Calu3 (cell line): ENCODE measurements at regions not wholly inside any gene's neighbourhood (a gene's known extent, or its start where the extent isn't known, plus 50 kb on each side); places are given as distances from the start of the nearest gene placed in this dataset.

Source experiments
- BruUV-seq: library from RNA; stranded (reverse); fragments of 400-500 nt; replicated peaks from 2 replicates; lab custom pipeline; 2021; lab: Mats Ljungman, UMichigan
- CTCF ChIA-PET: fragments of 300-600 bp; sonication (Branson Sonifier 250); formaldehyde crosslinking; loops from one replicate; lab custom pipeline; 2022; ENCODE audit warnings: antibody characterized with exemption; lab: Charles Lee
- DNase-seq: peaks from one replicate; pipeline ENCODE4 v3.0.0; 2022
- H3K27ac Mint-ChIP-seq: one replicate; pipeline ENCODE4 v1.8.0; 2022; ENCODE audit warnings: mixed read lengths; ENCODE audit not compliant: unreplicated experiment
- H3K27me3 Mint-ChIP-seq: one replicate; pipeline ENCODE4 v1.8.0; 2022; ENCODE audit warnings: mixed read lengths; ENCODE audit not compliant: unreplicated experiment
- H3K36me3 Mint-ChIP-seq: one replicate; pipeline ENCODE4 v1.8.0; 2022; ENCODE audit warnings: mild to moderate bottlenecking, moderate library complexity, mixed read lengths; ENCODE audit not compliant: insufficient read depth, unreplicated experiment
- H3K4me1 Mint-ChIP-seq: one replicate; pipeline ENCODE4 v1.8.0; 2022; ENCODE audit warnings: mild to moderate bottlenecking, low read depth, mixed read lengths; ENCODE audit not compliant: unreplicated experiment
- H3K4me3 Mint-ChIP-seq: one replicate; pipeline ENCODE4 v1.8.0; 2022; ENCODE audit warnings: mild to moderate bottlenecking, low read depth, moderate library complexity, mixed read lengths; ENCODE audit not compliant: unreplicated experiment
- H3K9me3 Mint-ChIP-seq: one replicate; pipeline ENCODE4 v1.8.0; 2022; ENCODE audit warnings: low read depth, mixed read lengths; ENCODE audit not compliant: unreplicated experiment
- intact Hi-C: fragments of 100-400 bp; cut with micrococcal nuclease; formaldehyde crosslinking; loops from one replicate; pipeline ENCODE4 v1.10.0; 2022; ENCODE audit not compliant: unreplicated experiment
- TF ChIP-seq, protein P1 (sequence below): fragments of 200-600 bp; IDR thresholded peaks from one replicate; pipeline ENCODE4 v1.8.0; 2022; ENCODE audit warnings: antibody characterized with exemption; ENCODE audit not compliant: unreplicated experiment

DNA sequence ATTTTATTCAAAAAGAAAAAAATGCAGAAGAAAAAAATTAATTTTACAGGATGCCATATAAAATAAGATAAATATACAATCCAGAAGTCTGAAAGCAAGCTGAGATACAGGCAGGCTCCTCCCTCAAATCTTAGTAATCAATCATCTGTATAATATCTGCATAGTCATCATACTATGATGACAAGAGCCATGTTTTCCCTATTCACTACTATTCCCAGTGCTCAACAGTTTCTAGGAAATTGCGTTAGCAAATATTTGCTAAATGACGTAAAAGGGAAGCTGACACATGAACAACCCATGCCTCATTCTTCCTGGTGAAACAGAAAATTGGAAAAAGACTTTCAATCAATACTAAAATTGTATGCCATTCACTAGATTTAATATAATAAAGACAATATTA lies 793.2 kb downstream of the SUCLG1 start:
- H3K27ac Mint-ChIP-seq, result no peak overlapping the region
- no peaks in the 10 kb centered on the region for H3K36me3 Mint-ChIP-seq
- CTCF ChIA-PET, result no interaction called here

DNA sequence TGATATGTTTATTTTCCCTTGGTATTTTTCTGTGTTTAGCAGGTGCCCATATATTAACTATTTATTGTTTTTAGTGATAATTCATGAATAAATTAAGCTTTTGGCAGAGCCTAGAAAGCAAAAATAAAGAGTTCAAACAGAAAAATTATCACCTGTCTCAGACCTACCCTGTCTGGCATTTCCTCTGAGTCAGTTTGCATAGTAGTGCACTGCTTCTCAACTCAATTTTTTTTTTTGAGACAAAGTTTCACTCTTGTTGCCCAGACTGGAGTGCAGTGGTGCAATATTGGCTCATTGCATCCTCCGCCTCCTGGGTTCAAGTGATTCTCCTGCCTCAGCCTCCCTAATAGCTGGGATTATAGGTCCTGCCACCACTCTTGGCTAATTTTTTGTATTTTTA lies 793.9 kb downstream of the SUCLG1 start:
- no peaks in the 10 kb centered on the region for H3K27me3 Mint-ChIP-seq
- CTCF ChIA-PET, result no interaction called here
- no TSS peak for BruUV-seq
- TF ChIP-seq, protein P1, sequence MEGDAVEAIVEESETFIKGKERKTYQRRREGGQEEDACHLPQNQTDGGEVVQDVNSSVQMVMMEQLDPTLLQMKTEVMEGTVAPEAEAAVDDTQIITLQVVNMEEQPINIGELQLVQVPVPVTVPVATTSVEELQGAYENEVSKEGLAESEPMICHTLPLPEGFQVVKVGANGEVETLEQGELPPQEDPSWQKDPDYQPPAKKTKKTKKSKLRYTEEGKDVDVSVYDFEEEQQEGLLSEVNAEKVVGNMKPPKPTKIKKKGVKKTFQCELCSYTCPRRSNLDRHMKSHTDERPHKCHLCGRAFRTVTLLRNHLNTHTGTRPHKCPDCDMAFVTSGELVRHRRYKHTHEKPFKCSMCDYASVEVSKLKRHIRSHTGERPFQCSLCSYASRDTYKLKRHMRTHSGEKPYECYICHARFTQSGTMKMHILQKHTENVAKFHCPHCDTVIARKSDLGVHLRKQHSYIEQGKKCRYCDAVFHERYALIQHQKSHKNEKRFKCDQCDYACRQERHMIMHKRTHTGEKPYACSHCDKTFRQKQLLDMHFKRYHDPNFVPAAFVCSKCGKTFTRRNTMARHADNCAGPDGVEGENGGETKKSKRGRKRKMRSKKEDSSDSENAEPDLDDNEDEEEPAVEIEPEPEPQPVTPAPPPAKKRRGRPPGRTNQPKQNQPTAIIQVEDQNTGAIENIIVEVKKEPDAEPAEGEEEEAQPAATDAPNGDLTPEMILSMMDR, result no peak
- no peak for DNase-seq
- no peaks in the 10 kb centered on the region for H3K4me1 Mint-ChIP-seq
- intact Hi-C loops, result no loop called here
- H3K4me3 Mint-ChIP-seq, result no peak overlapping the region
- H3K27ac Mint-ChIP-seq, result no peak overlapping the region
- H3K36me3 Mint-ChIP-seq, result no peaks in the 10 kb centered on the region
- peaks cover 12% of the 10 kb centered on the region for H3K9me3 Mint-ChIP-seq

More for the DNA sequence above, 793.2 kb downstream of the SUCLG1 start:
- intact Hi-C loops, result no loop called here
- peaks cover 12% of the 10 kb centered on the region for H3K9me3 Mint-ChIP-seq
- no peaks in the 10 kb centered on the region for H3K4me1 Mint-ChIP-seq
- BruUV-seq, result no TSS peak
- H3K27me3 Mint-ChIP-seq, result no peaks in the 10 kb centered on the region
- no peak for DNase-seq
- H3K4me3 Mint-ChIP-seq, result no peak overlapping the region
- TF ChIP-seq, protein P1, result no peak

DNA sequence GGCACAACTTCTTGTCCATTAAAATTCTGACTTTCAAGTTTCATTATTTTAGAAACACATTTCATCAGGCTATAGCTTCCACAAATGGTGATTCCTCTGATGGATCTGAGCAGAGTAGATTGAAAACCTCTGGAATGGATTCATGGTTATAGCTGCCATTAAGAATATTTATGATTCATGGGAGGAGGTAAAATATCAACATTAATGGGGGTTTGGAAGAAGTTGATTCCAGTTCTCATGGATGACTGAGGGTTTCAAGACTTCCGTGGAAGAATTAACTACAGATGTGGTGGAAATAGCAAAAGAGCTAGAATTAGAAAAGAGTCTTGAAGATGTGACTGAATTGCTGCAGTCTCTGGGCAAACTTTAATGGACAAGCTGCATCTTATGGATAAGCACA lies 797.4 kb downstream of the SUCLG1 start:
- Mint-ChIP-seq H3K36me3 (no peaks in the 10 kb centered on the region), H3K27me3 (no peaks in the 10 kb centered on the region), H3K27ac (no peak overlapping the region), H3K4me1 (no peaks in the 10 kb centered on the region), H3K4me3 (no peak overlapping the region), H3K9me3 (peaks cover 6% of the 10 kb centered on the region)
- CTCF ChIA-PET, result no interaction called here
- TF ChIP-seq, protein P1, result no peak
- no TSS peak for BruUV-seq
- intact Hi-C loops, result no loop called here
- DNase-seq, result no peak

DNA sequence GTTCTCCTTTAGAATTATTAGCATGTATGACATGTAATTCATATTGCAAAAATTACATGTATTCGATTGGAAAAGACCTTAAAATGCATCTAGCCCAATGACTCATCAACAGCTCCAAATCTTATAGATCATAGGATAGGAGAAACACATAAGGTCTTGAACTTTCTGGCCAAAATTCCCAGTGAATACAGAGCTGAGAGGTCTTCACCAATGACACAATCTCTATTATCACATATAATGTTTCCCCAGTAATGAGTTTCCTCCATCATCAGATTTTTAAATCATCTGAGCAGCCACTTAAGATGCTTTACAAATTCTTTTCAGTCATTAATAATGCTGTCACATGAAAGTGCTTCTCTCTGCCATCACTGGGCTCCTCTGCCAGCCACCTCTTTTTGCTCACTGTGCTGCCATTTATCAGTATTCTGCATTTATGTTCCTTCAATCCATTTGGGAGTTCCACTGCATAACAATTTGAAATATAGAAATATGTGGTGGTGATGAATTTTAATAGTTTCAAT lies 804.9 kb downstream of the SUCLG1 start:
- TF ChIP-seq, protein P1, result no peak
- CTCF ChIA-PET, result no interaction called here

More for the DNA sequence above, 804.9 kb downstream of the SUCLG1 start:
- Mint-ChIP-seq H3K36me3 (no peaks in the 10 kb centered on the region), H3K27me3 (no peaks in the 10 kb centered on the region), H3K9me3 (peaks cover 5% of the 10 kb centered on the region), H3K27ac (no peak overlapping the region), H3K4me1 (no peaks in the 10 kb centered on the region), H3K4me3 (no peak overlapping the region)
- DNase-seq, result no peak
- no TSS peak for BruUV-seq
- intact Hi-C loops, result no loop called here
